G401 (cell line): ENCODE measurements at regions not wholly inside any gene's neighbourhood (a gene's known extent, or its start where the extent isn't known, plus 50 kb on each side); places are given as distances from the start of the nearest gene placed in this dataset.

Experiments used
- DNase-seq: peaks from one replicate; pipeline ENCODE4 v3.0.0-alpha.2; 2015; ENCODE audit warnings: low spot score
- in situ Hi-C: cut with HindIII; loops from 2 replicates; pipeline ENCODE4 v1.10.0; 2016; ENCODE audit warnings: low sequenced_read_pairs, mixed read lengths

- in situ Hi-C loops, result no loop called here
- DNase-seq, result no peak
These were observed 157.4 kb downstream of the ANKRD30B start for GRCh38 chr18:14905350-14905749.

GRCh38 chr18:14905979-14906378 lies 158.0 kb downstream of the ANKRD30B start:
- in situ Hi-C loops, result no loop called here
- no peak for DNase-seq

GRCh38 chr18:14907420-14907819 lies 159.4 kb downstream of the ANKRD30B start:
- no peak for DNase-seq
- in situ Hi-C loops, result no loop called here

GRCh38 chr18:14908541-14908940 lies 160.6 kb downstream of the ANKRD30B start:
- no peak for DNase-seq
- in situ Hi-C loops, result no loop called here

- in situ Hi-C loops, result no loop called here
- peak; percentile 30 for DNase-seq
These were observed 165.0 kb downstream of the ANKRD30B start for GRCh38 chr18:14912967-14913366.

GRCh38 chr18:14914121-14914520 lies 166.1 kb downstream of the ANKRD30B start:
- no peak for DNase-seq
- in situ Hi-C loops, result no loop called here

GRCh38 chr18:14914771-14915170 lies 166.8 kb downstream of the ANKRD30B start:
- in situ Hi-C loops, result no loop called here
- DNase-seq, result no peak

- DNase-seq, result no peak
- in situ Hi-C loops, result no loop called here
These were observed 168.2 kb downstream of the ANKRD30B start for GRCh38 chr18:14916181-14916580.

GRCh38 chr18:14916851-14917250 lies 168.9 kb downstream of the ANKRD30B start:
- in situ Hi-C loops, result no loop called here
- DNase-seq, result no peak

GRCh38 chr18:14917311-14917710 lies 169.3 kb downstream of the ANKRD30B start:
- in situ Hi-C loops, result no loop called here

GRCh38 chr18:14919666-14920065 lies 171.7 kb downstream of the ANKRD30B start:
- DNase-seq, result no peak
- in situ Hi-C loops, result no loop called here

More at GRCh38 chr18:14917311-14917710, 169.3 kb downstream of the ANKRD30B start:
- no peak for DNase-seq

- in situ Hi-C loops, result no loop called here
- no peak for DNase-seq
These were observed 173.1 kb downstream of the ANKRD30B start for GRCh38 chr18:14921031-14921430.

GRCh38 chr18:14921547-14921946 lies 173.6 kb downstream of the ANKRD30B start:
- in situ Hi-C loops, result no loop called here
- no peak for DNase-seq

GRCh38 chr18:14922031-14922430 lies 174.1 kb downstream of the ANKRD30B start:
- DNase-seq, result no peak
- in situ Hi-C loops, result no loop called here

GRCh38 chr18:14922965-14923565 lies 175.1 kb downstream of the ANKRD30B start:
- DNase-seq, result no peak
- in situ Hi-C loops, result no loop called here

GRCh38 chr18:14924226-14924625 lies 176.3 kb downstream of the ANKRD30B start:
- in situ Hi-C loops, result no loop called here
- no peak for DNase-seq

- DNase-seq, result no peak
- in situ Hi-C loops, result no loop called here
These were observed 177.3 kb downstream of the ANKRD30B start for GRCh38 chr18:14925281-14925709.

GRCh38 chr18:14927701-14928100 lies 179.7 kb downstream of the ANKRD30B start:
- no peak for DNase-seq
- in situ Hi-C loops, result no loop called here

- in situ Hi-C loops, result no loop called here
- no peak for DNase-seq
These were observed 180.4 kb downstream of the ANKRD30B start for GRCh38 chr18:14928396-14928795.

GRCh38 chr18:14930076-14930475 lies 182.1 kb downstream of the ANKRD30B start:
- no peak for DNase-seq
- in situ Hi-C loops, result no loop called here

- in situ Hi-C loops, result no loop called here
- no peak for DNase-seq
These were observed 182.6 kb downstream of the ANKRD30B start for GRCh38 chr18:14930576-14930975.
